GM23338 (cell line): ENCODE measurements at regions not wholly inside any gene's neighbourhood (a gene's known extent, or its start where the extent isn't known, plus 50 kb on each side); places are given as distances from the start of the nearest gene placed in this dataset.

ENCODE experiments used
- ATAC-seq: fragments of 200-7000 bp; cut with Tn5 transposase; 3 replicates; pipeline ENCODE4 v1.9.1; 2020
- DNase-seq: peaks from one replicate; pipeline ENCODE4 v3.0.0-alpha.2; 2015; ENCODE audit warnings: low spot score
- H2AFZ ChIP-seq: fragments of 200-600 bp; sonication (generic); 2 replicates; pipeline ENCODE4 v1.8.0; 2016; ENCODE audit warnings: antibody characterized with exemption, mild to moderate bottlenecking, moderate library complexity
- H3F3A ChIP-seq: fragments of 200-600 bp; sonication (generic); replicated peaks from 2 replicates; pipeline ENCODE4 v1.8.0; 2017; ENCODE audit warnings: antibody characterized with exemption, mixed run types, low read depth
- H3K27ac ChIP-seq: fragments of 200-600 bp; sonication (generic); 2 replicates; pipeline ENCODE4 v1.6.1; 2016; ENCODE audit warnings: low read depth
- H3K27me3 ChIP-seq: fragments of 200-600 bp; sonication (generic); 2 replicates; pipeline ENCODE4 v1.8.0; 2016; ENCODE audit warnings: mild to moderate bottlenecking, mixed run types, moderate library complexity; ENCODE audit not compliant: insufficient read depth
- H3K36me3 ChIP-seq: fragments of 200-600 bp; sonication (generic); 2 replicates; pipeline ENCODE4 v1.8.0; 2016; ENCODE audit warnings: mild to moderate bottlenecking; ENCODE audit not compliant: insufficient read depth
- H3K4me1 ChIP-seq: fragments of 200-600 bp; sonication (generic); 2 replicates; pipeline ENCODE4 v1.8.0; 2016; ENCODE audit warnings: mild to moderate bottlenecking, moderate library complexity; ENCODE audit not compliant: insufficient read depth
- H3K4me2 ChIP-seq: fragments of 200-600 bp; sonication (generic); 2 replicates; pipeline ENCODE4 v1.7.1; 2017; ENCODE audit warnings: mixed run types
- H3K4me3 ChIP-seq: fragments of 200-600 bp; sonication (generic); 2 replicates; pipeline ENCODE4 v1.6.1; 2016; ENCODE audit warnings: mixed run types
- H3K79me2 ChIP-seq: fragments of 200-600 bp; sonication (generic); replicated peaks from 2 replicates; pipeline ENCODE4 v1.8.0; 2017; ENCODE audit warnings: mild to moderate bottlenecking; ENCODE audit not compliant: insufficient read depth
- H3K9me2 ChIP-seq: fragments of 200-600 bp; sonication (generic); 2 replicates; pipeline ENCODE4 v1.8.0; 2017; ENCODE audit not compliant: insufficient read depth
- H4K20me1 ChIP-seq: fragments of 200-600 bp; sonication (generic); replicated peaks from 2 replicates; pipeline ENCODE4 v1.8.0; 2017; ENCODE audit warnings: mild to moderate bottlenecking; ENCODE audit not compliant: insufficient read depth
- H3K27ac Mint-ChIP-seq: 2 replicates; pipeline ENCODE4 v1.8.0; 2020; ENCODE audit warnings: inconsistent platforms, mild to moderate bottlenecking, moderate library complexity, mixed read lengths
- H3K27me3 Mint-ChIP-seq: 3 replicates; pipeline ENCODE4 v1.8.0; 2022; ENCODE audit warnings: low read depth, mild to moderate bottlenecking, moderate library complexity, mixed read lengths, inconsistent platforms; ENCODE audit not compliant: insufficient read depth, poor library complexity
- H3K36me3 Mint-ChIP-seq: 3 replicates; pipeline ENCODE4 v1.8.0; 2021; ENCODE audit warnings: low read depth, mild to moderate bottlenecking, inconsistent platforms, moderate library complexity, mixed read lengths
- H3K4me1 Mint-ChIP-seq: 3 replicates; pipeline ENCODE4 v1.8.0; 2020; ENCODE audit warnings: mild to moderate bottlenecking, inconsistent platforms, mixed read lengths
- H3K4me3 Mint-ChIP-seq: 3 replicates; pipeline ENCODE4 v1.8.0; 2021; ENCODE audit warnings: moderate library complexity, mild to moderate bottlenecking, inconsistent platforms, mixed read lengths
- H3K9me3 Mint-ChIP-seq: 3 replicates; pipeline ENCODE4 v1.8.0; 2020; ENCODE audit warnings: moderate library complexity, mild to moderate bottlenecking, inconsistent platforms, mixed read lengths
- CREB1 ChIP-seq: fragments of 250-450 bp; sonication (Bioruptor Pico); IDR thresholded peaks from 2 replicates; pipeline ENCODE4 v1.5.0; 2020; ENCODE audit warnings: low read depth, mild to moderate bottlenecking, moderate library complexity
- CTCF ChIP-seq, 2 experiments: fragments of 200-600 bp in 1 of 2; sonication (generic) in 1 of 2; conservative IDR thresholded peaks; 2 replicates each; pipeline versions ENCODE4 v1.5.1 to v1.6.1; 2016 to 2017; ENCODE audit warnings: antibody characterized with exemption in 2 of 2, low read depth in 2 of 2, mild to moderate bottlenecking in 2 of 2, moderate library complexity in 1 of 2
- ETS1 ChIP-seq: IDR thresholded peaks from 2 replicates; pipeline ENCODE4 v1.6.1; 2016; ENCODE audit warnings: antibody characterized with exemption
- JUNB ChIP-seq: IDR thresholded peaks from one replicate; pipeline ENCODE4 v1.6.1; 2016; ENCODE audit warnings: antibody characterized with exemption; ENCODE audit not compliant: unreplicated experiment
- POLR2AphosphoS5 ChIP-seq: IDR thresholded peaks from 2 replicates; pipeline ENCODE4 v1.6.1; 2016; ENCODE audit warnings: antibody characterized with exemption, low read depth
- REST ChIP-seq: IDR thresholded peaks from one replicate; pipeline ENCODE4 v1.6.1; 2018; ENCODE audit warnings: antibody characterized with exemption; ENCODE audit not compliant: unreplicated experiment
- STAT1 ChIP-seq: IDR thresholded peaks from one replicate; pipeline ENCODE4 v1.6.1; 2016; ENCODE audit warnings: antibody characterized with exemption; ENCODE audit not compliant: unreplicated experiment
- ZNF114 ChIP-seq: fragments of 250-450 bp; sonication (Bioruptor Pico); IDR thresholded peaks from 2 replicates; pipeline ENCODE4 v1.5.0; 2020; ENCODE audit warnings: mild to moderate bottlenecking, moderate library complexity
- ZNF331 ChIP-seq: fragments of 250-450 bp; sonication (Bioruptor Pico); IDR thresholded peaks from 2 replicates; pipeline ENCODE4 v1.5.0; 2020; ENCODE audit warnings: low read depth, mild to moderate bottlenecking, moderate library complexity
- ZNF462 ChIP-seq: fragments of 250-450 bp; sonication (Bioruptor Pico); IDR thresholded peaks from 2 replicates; pipeline ENCODE4 v1.5.0; 2020; ENCODE audit warnings: mild to moderate bottlenecking, moderate library complexity

- no peak for TF ChIP-seq ZNF462 (CRISPR knock-in tag)
- TF ChIP-seq STAT1: no peak
- TF ChIP-seq CREB1 (CRISPR knock-in tag): no peak
- no peak for TF ChIP-seq JUNB
- TF ChIP-seq ZNF331: no peak
Measured at GRCh38 chr1:177472567-177472966, 301.8 kb downstream of the BRINP2 start (continued).

GRCh38 chr1:177471244-177471643 is 300.5 kb downstream of the BRINP2 start:
- no peak overlapping the region for H3K4me2 ChIP-seq
- Mint-ChIP-seq H3K4me3 (no peak overlapping the region), H3K9me3 (no peaks in the 10 kb centered on the region), H3K36me3 (no peaks in the 10 kb centered on the region), H3K4me1 (no peaks in the 10 kb centered on the region), H3K27ac (no peak overlapping the region), H3K27me3 (no peaks in the 10 kb centered on the region)
- DNase-seq: no peak
- no peaks in the 10 kb centered on the region for H3K79me2 ChIP-seq
- TF ChIP-seq REST: no peak
- TF ChIP-seq POLR2AphosphoS5: no peak
- no peak for TF ChIP-seq ETS1
- no peak for TF ChIP-seq ZNF114 (CRISPR knock-in tag)
- TF ChIP-seq CTCF (conservative IDR thresholded peaks at IDR 0.05; ENCODE audit: low read depth in 2 of 2): no peak
- H3K36me3 ChIP-seq: no peaks in the 10 kb centered on the region
- no peak overlapping the region for H2AFZ ChIP-seq
- H3K27me3 ChIP-seq: no peaks in the 10 kb centered on the region
- no peaks in the 10 kb centered on the region for H3K4me1 ChIP-seq
- ATAC-seq: no peak
- H3K9me2 ChIP-seq: no peaks in the 10 kb centered on the region
- H4K20me1 ChIP-seq: no peaks in the 10 kb centered on the region
- H3K4me3 ChIP-seq: no peak overlapping the region
- no peaks in the 10 kb centered on the region for H3F3A ChIP-seq
- H3K27ac ChIP-seq: no peak overlapping the region
